ENCODE measurements at regions not wholly inside any gene's neighbourhood (a gene's known extent, or its start where the extent isn't known, plus 50 kb on each side); places are given as distances from the start of the nearest gene placed in this dataset.
A peak's percentile ranks its signal among the peaks of the same experiment; 100 is the strongest.

DNA sequence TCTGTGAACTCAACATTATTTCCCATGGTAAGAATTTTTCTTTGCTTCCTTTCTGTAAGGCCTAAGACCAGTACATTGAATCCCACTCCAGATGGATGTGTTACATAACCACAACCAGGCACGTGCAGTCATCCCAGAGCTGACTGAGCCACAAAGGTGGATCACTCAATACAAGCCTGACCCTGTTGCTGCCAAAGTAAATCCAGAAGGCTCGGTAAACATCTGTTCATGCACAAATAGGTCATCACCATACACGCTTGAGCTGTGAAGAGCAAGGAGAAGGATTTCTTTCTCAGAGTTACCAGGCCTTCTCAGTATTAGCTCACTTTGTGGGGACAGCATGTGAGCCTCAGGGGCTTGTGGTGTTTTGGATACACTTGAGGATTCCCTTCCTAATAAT, 791.4 kb upstream of the FANCL start:
- DNase-seq: no peak

DNA sequence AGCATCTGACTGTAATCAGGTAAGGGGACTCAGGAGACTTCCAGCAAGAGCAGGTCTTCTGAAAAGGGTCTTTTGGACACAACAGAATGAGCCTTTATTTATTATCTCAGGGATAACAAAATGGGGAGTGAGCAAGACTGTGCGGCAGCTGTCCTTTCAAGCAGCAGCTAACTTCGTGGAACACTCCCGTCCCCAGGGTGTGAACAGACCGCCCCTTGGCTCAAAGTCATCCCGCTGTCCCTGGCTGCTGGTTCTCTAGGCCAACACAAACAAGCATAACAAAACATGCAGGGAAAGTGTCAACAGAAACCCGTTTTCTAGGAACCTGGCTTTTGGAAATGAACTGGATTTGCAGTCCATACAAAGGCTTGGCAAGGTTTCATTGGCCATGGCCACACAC, 787.9 kb upstream of the FANCL start:
- no peak for DNase-seq

DNA sequence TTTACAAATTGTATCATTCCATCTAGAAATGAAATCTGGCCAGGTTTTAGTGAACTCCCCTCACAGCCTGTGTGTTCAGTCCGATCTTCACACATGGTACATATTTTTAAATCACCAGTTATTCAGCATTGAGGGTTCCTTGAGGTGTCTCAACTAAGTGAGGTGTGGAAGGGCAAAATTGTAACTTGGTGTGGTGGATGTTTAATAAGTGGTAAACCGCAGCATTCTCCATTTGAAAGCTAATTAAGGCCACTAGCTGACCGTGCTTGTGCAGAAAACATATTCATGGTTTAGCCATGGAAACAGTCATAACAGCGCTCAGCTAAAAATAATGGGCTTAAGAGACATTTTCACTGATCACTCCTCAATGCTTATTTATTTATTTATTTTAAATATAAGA, 786.2 kb upstream of the FANCL start:
- DNase-seq: no peak

DNA sequence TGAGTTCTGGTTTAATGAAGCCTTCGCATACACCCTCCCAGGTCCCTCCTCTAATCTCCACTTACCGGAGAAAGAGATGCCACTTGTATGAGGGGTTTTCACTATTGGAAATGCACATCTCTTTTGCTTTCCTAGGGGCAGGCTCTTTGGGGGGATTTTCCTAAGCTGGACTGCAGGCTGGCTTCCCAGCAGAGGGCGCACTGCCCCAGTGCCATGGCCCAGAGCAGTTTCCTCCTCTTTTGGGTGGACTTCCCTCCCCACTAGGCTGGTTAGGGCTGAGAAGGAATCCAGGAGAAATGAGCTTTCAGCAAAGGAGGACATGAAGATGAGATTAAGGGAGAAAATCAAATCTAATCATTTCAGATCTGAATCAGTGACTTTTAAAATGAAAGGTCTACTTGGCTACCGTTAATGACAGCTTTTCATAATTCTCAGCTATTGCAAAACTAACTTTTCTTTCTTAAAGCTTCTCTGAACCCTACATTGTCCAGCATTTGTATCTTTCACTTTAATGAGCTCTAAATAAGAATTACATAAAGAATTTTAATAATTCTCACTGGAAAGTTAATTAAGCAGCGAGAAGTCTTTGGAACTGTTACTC, 784.1 kb upstream of the FANCL start:
- peak; percentile 74 for DNase-seq

DNA sequence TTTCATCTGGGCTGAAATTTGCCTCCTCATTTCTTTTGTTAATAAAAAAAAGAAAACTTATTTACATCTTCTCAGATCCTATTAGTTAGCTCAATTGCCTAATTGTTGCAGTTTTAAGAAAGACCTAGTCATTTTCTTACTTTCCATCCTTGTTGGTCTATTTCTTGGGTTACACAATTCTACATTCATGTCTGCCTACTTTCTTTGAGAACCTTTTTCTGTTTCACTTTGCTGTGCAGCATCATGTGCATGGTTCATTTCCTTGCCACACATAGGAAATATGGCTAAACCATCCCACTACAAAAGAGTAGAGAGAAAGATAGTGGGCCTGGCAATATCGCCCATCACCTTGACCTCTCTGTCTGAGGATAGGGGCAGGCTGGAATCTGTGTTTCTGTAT, 780.7 kb upstream of the FANCL start:
- no peak for DNase-seq

DNA sequence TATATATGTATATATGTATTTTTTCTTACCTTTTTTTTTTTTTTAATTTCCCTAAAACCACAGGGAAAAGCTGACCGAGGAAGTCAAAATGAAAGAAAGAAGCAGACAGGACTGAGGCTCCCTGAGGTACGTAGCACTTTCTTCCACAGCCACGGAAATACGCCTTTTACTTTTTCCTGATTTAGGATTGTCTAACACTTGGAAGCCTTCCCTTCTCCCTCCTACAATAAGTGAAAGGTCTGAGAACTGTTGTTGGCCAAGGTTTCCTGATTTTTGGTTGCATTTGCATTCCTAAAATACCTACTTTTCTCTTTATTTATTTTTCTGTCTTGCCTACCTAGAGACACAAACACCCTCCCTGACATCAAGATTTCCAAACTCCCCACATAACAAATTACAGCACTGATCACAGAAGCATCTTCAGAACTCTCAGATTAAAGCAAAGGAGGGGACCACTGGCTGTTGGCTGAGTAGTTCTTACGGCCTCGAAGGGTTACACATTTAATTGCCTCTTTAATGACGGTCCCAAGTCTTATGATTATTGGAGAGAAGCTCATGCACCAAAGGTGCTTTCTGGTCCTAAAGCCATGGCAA, 778.5 kb upstream of the FANCL start:
- no peak for DNase-seq

DNA sequence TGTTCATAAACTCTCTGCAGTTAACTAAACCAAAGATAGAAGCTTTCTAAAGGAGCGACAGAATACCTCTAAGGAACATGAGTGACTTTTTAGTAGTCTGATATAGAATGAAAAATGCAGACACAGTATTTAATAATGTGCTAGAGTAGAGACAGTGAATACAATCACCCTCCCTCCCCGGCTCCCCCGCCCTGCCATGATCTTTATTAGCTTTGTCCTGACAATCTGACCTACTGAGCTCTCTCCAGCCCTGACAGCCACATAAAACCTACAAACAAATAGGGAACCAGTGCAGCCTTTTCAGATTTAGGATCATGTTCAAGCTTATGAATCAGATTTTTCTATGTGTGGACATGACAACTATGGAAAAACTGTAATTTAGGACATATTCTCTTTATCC, 777.6 kb upstream of the FANCL start:
- no peak for DNase-seq

DNA sequence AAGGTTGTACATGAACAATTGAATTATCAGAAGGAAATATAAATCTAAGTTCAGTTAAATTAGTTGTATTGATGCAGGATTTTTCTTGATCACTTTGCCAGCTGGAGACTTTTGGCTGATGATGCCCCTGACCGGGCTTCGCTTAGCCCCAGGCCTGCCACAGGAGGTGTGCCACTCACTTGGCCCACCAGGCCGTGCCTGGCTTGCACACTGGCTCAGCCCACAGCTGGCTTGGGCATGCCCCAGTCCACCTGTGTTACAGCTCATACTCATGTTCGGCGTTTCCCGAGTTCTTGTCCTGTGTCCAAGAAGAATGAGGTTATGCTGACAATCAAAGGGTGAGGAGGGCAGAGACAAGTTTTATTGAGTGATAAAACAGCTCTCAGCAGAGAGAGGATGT, 773.9 kb upstream of the FANCL start:
- DNase-seq: no peak

DNA sequence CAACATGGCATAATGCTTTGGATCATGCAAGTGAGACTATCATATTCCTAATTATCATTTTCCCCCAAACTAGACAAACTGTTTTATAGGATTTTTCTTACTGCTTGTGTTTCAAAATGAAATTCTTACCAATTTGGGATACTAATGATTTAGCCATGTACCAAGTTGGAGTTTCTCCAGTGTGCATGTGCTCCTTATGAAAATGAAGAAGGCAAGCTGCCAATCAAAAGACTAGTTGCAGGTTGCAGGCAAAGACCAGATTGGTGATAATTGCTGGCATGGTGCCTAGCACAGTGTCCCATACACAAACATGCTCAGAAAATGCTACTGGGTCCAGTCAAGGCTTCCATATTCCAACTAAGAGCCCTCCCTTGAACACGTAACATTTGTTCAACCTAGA, 771.8 kb upstream of the FANCL start:
- DNase-seq: no peak

DNA sequence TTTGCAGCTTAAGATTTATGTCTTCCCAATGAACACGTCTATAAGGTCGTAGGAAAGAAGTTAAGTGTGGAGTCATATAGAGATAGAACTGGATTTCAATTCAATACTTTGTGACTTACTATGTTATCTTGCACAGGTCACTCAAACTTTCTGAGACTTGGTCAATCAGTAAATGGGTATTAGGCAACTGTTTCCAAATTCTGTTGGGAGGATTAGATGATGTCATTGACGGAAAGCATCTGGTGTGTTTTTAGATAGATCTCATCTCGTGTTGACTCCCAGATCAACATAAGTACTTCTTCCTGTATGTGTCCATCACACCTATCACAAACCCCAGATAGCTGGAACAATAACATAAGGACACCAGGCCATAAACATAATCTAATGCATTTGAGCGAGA, 771.1 kb upstream of the FANCL start:
- DNase-seq: no peak

DNA sequence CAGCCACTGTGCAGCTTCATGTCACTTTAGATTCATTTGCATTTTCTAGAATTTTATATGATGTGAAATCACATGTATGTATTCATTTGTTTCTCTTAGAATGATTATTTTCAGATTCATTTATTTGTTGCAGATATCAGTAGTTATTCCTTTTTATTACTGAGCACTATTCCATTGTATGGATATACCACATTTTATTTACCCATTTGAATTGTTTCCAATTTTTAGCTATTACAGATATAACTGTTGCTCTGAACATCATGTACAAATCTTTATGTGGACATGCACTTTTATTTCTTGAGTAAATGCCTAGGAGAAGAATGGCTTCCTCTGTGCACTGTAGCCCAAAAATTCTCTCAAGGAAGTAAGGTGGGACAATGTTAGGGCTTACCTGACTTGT, 767.8 kb upstream of the FANCL start:
- DNase-seq: no peak

DNA sequence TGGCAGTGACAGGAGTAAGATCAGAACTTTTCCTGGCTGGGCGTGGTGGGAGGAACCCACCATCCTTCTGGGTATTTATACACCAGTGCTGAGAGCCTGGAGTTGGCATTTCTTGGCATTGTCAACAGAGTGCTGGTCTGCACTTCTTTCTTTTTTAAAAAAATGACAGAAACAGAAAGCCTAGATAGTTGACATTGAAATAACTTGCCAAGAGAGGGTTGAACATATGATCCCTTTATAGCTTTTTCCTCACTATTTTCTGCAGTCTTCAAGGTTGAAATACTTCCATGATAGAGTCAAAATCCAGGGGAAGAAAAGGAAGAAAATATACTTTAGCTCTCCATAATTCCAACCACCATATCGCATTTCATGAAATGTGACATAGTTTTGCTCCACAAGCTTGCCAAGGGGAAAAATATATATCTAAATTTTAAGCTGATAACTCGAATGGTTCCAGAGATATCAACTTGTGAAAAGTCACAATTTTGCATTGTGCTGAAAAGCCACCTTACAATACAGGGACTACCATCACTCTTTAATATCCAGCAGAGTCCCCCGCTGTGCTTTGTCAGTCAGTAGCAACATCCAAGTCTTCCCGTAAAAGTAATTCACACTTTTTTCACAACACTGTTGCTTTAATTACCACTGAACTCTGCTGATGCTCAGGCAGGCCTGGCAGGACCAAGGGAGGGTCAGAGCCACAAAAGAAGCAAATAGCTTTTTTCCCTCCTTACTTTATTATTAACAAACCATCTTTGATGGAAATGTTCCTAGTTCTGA, 764.9 kb upstream of the FANCL start:
- no peak for DNase-seq

DNA sequence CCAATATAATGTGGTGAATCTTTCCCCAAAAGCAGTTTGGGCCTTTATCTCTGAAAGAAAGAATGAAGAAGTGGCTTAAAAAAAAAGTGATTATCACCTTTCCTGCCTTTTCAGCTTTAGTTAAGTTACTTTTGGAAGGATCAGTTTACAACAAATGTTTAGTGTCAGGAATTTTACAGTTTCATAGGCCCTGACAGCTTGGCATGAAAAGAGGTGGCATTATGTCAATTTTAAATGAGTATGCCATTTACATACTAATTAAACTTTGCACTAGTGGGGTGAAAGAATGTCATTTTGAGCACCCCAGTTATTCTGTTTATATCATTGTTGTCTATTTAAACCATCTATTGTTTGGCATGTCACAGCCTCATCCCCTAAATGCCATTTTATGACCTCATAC, 763.5 kb upstream of the FANCL start:
- DNase-seq: no peak

DNA sequence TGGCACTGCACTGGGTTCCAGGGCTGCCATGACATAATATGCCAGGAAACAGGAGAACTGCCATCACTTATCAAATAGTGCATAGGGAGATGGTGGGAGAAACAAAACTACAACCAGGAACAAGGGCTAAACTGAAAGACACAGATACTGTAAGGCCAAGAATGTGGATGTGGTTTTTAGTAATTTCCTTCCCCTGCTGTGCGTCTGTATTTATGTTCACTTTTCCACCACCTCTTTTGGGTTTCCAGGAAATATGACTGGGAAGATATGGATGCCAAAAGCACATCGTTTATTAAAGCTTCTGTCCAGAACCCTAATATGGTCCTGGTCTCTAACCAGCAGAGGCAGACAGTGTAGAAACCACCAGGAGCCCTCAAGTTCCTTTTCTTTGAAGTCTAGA, 759.7 kb upstream of the FANCL start:
- DNase-seq: peak; percentile 39

DNA sequence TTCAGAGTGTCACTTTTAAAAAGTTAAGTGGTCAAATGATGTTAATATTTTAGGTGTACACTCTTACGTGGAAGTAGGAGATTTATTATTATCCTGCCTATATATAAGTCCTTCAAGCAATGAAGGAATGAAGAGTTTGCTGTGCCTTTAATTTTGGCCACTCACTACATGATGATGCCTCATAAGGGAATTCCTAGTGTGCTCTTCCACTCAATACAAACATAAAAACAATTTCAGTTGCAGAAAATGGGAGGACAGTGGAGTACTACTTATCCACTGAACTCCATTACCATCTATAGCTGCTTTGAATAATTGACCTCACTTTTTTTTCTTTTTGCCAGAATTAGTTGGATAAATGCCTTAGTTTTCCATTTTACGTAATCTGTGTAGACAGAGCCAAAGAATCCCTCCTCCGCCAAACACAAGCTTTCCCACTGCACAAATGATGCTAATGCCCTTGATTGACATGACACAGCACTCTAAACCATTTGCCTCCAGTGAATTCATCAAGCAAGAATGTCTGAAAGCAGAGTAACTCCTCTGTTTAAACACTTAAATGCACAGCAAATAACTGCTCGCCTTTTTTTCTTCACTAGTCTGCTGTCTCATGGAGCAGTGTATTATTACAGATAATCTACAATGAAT, 751.1 kb upstream of the FANCL start:
- DNase-seq: no peak

DNA sequence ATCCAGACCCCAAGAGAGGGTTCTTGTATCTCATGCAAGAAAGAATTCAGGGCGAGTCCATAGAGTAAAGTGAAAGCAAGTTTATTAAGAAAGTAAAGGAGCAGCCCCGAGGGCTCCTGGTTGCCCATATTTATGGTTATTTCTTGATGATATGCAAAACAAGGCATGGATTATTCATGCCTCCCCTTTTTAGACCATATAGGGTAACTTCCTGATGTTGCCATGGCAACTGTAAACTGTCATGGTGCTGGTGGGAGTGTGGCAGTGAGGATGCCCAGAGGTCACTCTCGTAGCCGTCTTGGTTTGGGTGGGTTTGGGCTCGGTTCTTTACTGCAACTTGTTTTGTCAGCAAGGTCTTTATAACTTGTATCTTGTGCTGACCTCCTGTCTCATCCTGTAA, 750.2 kb upstream of the FANCL start:
- DNase-seq: no peak

DNA sequence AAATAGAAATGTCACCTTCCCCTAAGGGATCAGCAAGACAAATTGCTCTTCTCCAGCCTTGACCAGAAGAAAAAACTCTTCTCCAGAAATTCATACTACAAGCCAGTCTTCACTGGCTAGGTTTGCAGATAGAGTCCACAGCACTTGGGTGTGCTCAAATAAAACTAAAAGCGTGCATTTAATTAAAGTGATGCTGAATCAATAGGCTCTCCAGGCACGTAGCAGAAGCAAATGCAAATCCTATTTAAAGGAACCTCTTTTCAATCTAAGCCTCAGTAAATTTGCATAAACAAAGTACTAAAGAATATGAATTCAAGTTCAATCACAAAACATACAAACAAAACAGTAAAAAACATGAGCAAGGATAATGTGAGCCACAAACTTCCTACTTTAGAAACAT, 744.4 kb upstream of the FANCL start:
- no peak for DNase-seq

DNA sequence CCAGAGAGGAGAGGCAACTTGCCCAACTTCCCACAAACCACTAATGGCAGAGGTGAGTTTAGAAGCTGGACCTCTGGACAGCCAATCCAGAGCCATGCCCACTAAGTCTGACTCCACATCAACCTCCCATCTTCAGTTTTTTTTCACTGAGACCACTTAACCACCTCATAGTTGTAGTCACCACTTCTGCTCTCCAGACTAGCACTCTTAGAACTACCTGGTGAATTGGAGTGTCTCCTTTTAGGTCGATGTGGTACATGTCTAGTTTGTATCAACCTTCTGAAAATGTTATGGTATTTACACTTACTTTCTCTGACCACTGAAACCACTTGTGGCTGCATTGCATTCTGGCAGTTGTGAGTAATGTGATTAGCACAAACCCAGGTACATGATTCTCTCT, 743.6 kb upstream of the FANCL start:
- DNase-seq: no peak

DNA sequence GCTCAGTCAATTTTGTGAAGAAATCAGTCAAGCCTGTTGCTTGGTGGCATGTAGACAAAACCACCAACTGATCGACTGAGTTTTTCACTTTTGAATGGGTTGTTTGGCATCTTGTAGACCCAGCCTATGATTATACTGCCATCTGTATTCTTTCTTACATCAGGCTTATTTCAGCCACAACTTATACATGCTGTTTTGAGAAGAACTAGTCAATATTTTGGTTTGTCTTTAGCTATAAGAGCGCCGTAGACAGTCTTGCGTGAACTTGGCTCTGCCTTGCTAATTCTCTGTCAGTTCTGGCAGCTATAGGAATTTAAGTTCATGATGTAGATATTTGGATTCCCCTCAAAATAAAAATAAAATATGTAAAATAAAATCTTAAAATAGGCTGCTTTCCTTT, 742.0 kb upstream of the FANCL start:
- DNase-seq: no peak

DNA sequence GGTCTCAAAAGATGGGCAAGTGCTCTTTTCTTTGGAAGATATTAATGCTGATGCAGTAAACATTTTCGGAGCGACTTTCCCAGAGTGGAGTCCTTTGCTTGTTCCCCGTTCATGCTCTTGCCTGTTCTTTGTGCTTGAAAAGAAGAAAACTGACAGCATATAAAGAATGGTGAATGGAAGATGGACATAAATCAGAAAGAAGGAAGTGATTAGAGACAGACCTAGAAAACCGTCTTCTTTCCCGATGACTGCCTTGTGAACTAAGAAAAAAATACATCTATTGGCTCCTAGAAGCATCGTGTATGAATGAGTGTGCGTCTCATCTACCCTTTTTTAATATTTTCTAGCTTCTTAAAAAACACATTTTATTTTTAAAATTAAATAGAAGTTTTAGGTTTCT, 740.1 kb upstream of the FANCL start:
- no peak for DNase-seq

DNA sequence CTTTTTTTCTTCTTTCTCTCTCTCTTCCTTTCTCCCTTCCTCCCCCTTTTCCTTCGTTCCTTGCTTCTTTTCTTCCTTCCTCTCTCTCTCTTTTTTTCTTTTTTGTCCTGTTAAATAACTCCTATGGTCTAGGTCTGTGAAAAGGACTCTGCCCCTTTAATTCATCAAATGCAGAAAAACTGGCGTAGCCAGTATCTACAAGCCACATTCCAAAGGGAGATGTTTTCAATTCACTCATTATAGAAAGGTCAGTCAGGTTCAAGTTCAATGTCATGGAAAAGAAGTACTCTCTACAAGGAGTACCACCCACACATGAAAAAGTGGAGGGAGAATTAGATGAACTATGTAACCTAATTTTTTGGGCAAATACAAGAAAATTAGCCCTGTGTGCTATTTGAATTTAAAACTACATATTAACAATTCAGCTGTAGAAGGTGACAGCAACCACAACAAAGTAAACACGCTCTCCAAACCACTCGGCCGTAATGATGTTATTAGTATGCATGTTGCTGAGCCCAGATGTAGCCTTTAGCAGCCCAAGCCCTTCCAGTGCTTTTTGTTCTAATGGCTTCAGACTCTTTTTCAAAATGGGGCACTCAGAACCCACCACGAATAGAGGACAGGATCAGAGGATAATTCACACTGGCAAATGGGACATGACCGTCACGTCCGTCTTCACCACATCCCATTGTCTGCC, 735.4 kb upstream of the FANCL start:
- no peak for DNase-seq

DNA sequence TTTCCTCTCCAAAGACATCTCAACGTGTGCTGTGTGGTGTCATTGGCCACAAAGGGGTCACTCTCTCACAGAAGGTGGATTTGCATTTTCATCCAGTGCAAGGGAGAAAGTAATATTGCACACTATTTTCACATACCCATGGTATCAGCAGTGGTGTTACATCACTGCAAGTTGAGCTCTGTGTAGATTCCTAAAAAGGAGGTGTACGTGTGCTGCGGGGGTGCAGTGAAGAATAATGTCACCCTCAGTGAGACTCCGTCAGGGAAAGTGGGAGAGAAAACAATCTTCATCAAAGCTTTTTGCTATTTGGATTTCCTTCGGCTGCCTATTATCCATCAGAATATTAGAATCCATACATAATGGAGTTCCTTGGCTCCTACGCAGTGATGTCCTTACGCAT, 733.8 kb upstream of the FANCL start:
- DNase-seq: no peak

DNA sequence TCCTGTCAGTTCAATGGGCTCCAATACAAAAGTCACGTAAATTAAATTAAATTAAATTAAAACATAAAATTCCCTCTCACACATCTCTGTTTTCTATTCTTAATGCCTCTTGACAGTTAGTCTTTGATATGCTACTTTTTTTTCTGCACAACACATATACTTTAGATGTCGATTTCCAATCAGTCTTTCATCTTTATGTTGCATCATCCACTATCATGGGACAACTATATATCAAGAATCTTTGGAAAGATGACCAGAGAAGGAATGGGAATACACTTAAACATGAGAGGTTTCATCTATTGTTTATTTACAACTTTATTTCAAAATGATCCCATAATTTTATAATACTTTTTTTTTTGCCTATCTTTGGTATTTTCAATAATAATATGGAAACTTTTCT, 733.3 kb upstream of the FANCL start:
- DNase-seq: no peak

All from hematopoietic multipotent progenitor cell treated with erythropoietin and hydrocortisone succinate and interleukin-3 and kit ligand, for 4 days (in vitro differentiated cells).